Fibroblast of lung (primary cell): ENCODE measurements at regions not wholly inside any gene's neighbourhood (a gene's known extent, or its start where the extent isn't known, plus 50 kb on each side); places are given as distances from the start of the nearest gene placed in this dataset.

ENCODE experiments used
- EZH2 ChIP-seq: IDR thresholded peaks from 2 replicates; pipeline ENCODE4 v1.5.1; 2012; ENCODE audit warnings: low read length, control low read depth, mild to moderate bottlenecking; ENCODE audit errors: missing control alignments
- TF ChIP-seq, protein P1 (sequence below), 2 donors: IDR thresholded peaks in 1 of 2; conservative IDR thresholded peaks in 1 of 2; 1 replicate in 1 of 2; 2 replicates in 1 of 2; pipeline ENCODE4 v1.5.1; 2011 to 2012; ENCODE audit warnings: low read length in 2 of 2, control low read depth in 1 of 2, inconsistent platforms in 1 of 2, low read depth in 1 of 2, mild to moderate bottlenecking in 1 of 2

DNA sequence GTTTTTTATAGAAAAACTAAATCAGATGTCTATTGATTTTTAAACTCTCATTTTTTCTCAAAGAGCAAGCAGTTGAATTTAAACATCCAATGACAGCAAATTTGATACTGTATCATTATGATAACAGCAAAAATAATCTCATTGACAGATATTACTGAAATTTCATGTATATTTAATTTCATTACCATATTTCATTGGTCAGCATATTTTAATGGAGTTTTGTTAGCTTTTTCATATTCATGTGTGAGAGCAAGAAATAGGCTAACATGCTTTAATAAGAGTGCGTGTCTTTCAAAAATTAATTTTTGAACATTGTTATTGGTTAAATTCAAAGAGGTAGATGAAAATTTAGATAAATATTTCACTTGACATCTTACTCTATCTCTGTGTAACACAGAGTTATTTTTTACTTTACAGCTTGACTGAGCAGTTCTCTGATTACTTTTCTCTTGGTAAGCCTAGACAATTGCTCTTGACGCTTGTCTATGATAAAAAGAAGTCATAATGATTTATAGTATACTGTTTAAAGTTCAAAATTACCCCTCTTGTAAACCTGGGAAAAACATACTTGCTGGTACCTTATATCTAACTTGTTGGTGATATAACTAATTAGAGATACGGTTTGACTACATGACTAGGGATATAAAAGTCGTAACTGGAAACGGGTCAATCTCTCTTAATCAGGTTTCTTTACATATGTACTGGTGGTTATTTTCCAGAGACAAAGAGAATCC, 732.3 kb upstream of the NCAM2 start:
- TF ChIP-seq, protein P1, sequence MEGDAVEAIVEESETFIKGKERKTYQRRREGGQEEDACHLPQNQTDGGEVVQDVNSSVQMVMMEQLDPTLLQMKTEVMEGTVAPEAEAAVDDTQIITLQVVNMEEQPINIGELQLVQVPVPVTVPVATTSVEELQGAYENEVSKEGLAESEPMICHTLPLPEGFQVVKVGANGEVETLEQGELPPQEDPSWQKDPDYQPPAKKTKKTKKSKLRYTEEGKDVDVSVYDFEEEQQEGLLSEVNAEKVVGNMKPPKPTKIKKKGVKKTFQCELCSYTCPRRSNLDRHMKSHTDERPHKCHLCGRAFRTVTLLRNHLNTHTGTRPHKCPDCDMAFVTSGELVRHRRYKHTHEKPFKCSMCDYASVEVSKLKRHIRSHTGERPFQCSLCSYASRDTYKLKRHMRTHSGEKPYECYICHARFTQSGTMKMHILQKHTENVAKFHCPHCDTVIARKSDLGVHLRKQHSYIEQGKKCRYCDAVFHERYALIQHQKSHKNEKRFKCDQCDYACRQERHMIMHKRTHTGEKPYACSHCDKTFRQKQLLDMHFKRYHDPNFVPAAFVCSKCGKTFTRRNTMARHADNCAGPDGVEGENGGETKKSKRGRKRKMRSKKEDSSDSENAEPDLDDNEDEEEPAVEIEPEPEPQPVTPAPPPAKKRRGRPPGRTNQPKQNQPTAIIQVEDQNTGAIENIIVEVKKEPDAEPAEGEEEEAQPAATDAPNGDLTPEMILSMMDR (conservative IDR thresholded peaks at IDR 0.05 in 1 of 2, IDR thresholded peaks at IDR 0.05 in 1 of 2; ENCODE audit: low read depth in 1 of 2, low read length in 2 of 2): no peak
- TF ChIP-seq EZH2: no peak
